ENCODE measurements at regions not wholly inside any gene's neighbourhood (a gene's known extent, or its start where the extent isn't known, plus 50 kb on each side); places are given as distances from the start of the nearest gene placed in this dataset.

GRCh38 chr9:80259079-80259478 lies 687.3 kb downstream of the TLE4 start:
- Histone ChIP-seq H3K27ac (no peak overlapping the region), H3K27me3 (ENCODE audit: insufficient read depth, low read depth, severe bottlenecking) (no peaks in the 10 kb centered on the region)

GRCh38 chr9:80251778-80252177 lies 680.0 kb downstream of the TLE4 start:
- Histone ChIP-seq H3K27me3 (ENCODE audit: insufficient read depth, low read depth, severe bottlenecking) (no peaks in the 10 kb centered on the region), H3K27ac (no peak overlapping the region), H3K36me3 (no peaks in the 10 kb centered on the region), H3K4me3 (ENCODE audit: low read depth, low read length) (no peak overlapping the region), H3K9me3 (ENCODE audit: severe bottlenecking) (no peaks in the 10 kb centered on the region)
- DNase-seq: no peak
- no peak for TF ChIP-seq CTCF (IDR thresholded peaks at IDR 0.05; ENCODE audit: low read depth, low read length)

More at GRCh38 chr9:80259079-80259478, 687.3 kb downstream of the TLE4 start:
- no peak for DNase-seq
- peaks cover 2% of the 10 kb centered on the region for H3K9me3 ChIP-seq (ENCODE audit: severe bottlenecking)
- H3K4me3 ChIP-seq (ENCODE audit: low read depth, low read length): no peak overlapping the region
- no peak for TF ChIP-seq CTCF (IDR thresholded peaks at IDR 0.05; ENCODE audit: low read depth, low read length)
- no peaks in the 10 kb centered on the region for H3K36me3 ChIP-seq

GRCh38 chr9:80242022-80242421 lies 670.3 kb downstream of the TLE4 start:
- no peak for TF ChIP-seq CTCF (IDR thresholded peaks at IDR 0.05; ENCODE audit: low read depth, low read length)
- Histone ChIP-seq H3K36me3 (no peaks in the 10 kb centered on the region), H3K27me3 (ENCODE audit: insufficient read depth, low read depth, severe bottlenecking) (no peaks in the 10 kb centered on the region), H3K4me3 (ENCODE audit: low read depth, low read length) (no peak overlapping the region), H3K27ac (no peak overlapping the region), H3K9me3 (ENCODE audit: severe bottlenecking) (no peaks in the 10 kb centered on the region)
- no peak for DNase-seq

GRCh38 chr9:80235752-80236151 lies 664.0 kb downstream of the TLE4 start:
- Histone ChIP-seq H3K27ac (no peak overlapping the region), H3K9me3 (ENCODE audit: severe bottlenecking) (no peaks in the 10 kb centered on the region), H3K27me3 (ENCODE audit: insufficient read depth, low read depth, severe bottlenecking) (no peaks in the 10 kb centered on the region), H3K36me3 (no peaks in the 10 kb centered on the region), H3K4me3 (ENCODE audit: low read depth, low read length) (no peak overlapping the region)
- TF ChIP-seq CTCF (IDR thresholded peaks at IDR 0.05; ENCODE audit: low read depth, low read length): no peak
- no peak for DNase-seq

- no peak for DNase-seq
- Histone ChIP-seq H3K27ac (peak overlapping the region; percentile 85), H3K4me3 (ENCODE audit: low read depth, low read length) (peak overlapping the region; percentile 34), H3K36me3 (no peaks in the 10 kb centered on the region), H3K9me3 (ENCODE audit: severe bottlenecking) (no peaks in the 10 kb centered on the region), H3K27me3 (ENCODE audit: insufficient read depth, low read depth, severe bottlenecking) (no peaks in the 10 kb centered on the region)
- no peak for TF ChIP-seq CTCF (IDR thresholded peaks at IDR 0.05; ENCODE audit: low read depth, low read length)
These were observed 662.1 kb downstream of the TLE4 start for GRCh38 chr9:80233906-80234305.

GRCh38 chr9:80233102-80233843 lies 661.5 kb downstream of the TLE4 start:
- no peaks in the 10 kb centered on the region for H3K9me3 ChIP-seq (ENCODE audit: severe bottlenecking)
- no peaks in the 10 kb centered on the region for H3K27me3 ChIP-seq (ENCODE audit: insufficient read depth, low read depth, severe bottlenecking)
- no peak for TF ChIP-seq CTCF (IDR thresholded peaks at IDR 0.05; ENCODE audit: low read depth, low read length)
- H3K27ac ChIP-seq: peak overlapping the region; percentile 85
- no peaks in the 10 kb centered on the region for H3K36me3 ChIP-seq
- H3K4me3 ChIP-seq (ENCODE audit: low read depth, low read length): no peak overlapping the region
- DNase-seq: no peak

All from WERI-Rb-1 (cell line).